ENCODE measurements at regions not wholly inside any gene's neighbourhood (a gene's known extent, or its start where the extent isn't known, plus 50 kb on each side); places are given as distances from the start of the nearest gene placed in this dataset.

DNA sequence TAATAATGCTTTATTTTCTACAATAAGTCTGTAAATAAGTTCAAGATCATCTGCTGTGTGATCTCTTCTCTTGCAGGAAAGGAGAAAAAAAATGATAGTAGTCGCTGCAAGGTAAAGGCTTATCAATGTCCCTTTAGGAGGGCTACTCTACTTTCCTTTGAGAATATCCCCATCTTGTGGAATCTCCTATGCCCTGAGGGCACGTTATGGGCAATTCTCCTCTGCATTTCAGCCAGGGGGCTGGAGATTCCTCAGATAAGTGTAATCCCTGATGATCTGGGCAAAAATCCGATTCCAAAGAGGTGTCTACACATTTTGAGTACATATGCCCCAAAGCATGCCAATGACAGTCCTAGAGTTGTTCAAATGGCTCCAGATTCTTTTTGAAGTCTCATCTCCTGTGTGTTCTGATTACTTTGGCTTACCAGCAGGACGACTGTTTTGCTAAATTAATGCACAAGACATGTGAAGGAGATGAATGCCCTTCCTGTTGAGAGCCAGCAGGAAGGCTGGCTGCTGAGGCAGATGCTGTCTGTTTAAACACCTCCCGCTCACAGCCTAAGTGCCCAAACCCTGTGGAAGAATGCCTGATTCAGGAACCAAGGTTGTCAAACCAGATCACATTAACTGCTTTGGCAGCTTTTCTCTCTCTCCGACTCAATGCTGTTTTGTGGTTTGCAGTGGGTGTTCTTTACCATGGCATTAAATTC lies 171.2 kb upstream of the COL1A2 start:
- TF ChIP-seq, protein P1, sequence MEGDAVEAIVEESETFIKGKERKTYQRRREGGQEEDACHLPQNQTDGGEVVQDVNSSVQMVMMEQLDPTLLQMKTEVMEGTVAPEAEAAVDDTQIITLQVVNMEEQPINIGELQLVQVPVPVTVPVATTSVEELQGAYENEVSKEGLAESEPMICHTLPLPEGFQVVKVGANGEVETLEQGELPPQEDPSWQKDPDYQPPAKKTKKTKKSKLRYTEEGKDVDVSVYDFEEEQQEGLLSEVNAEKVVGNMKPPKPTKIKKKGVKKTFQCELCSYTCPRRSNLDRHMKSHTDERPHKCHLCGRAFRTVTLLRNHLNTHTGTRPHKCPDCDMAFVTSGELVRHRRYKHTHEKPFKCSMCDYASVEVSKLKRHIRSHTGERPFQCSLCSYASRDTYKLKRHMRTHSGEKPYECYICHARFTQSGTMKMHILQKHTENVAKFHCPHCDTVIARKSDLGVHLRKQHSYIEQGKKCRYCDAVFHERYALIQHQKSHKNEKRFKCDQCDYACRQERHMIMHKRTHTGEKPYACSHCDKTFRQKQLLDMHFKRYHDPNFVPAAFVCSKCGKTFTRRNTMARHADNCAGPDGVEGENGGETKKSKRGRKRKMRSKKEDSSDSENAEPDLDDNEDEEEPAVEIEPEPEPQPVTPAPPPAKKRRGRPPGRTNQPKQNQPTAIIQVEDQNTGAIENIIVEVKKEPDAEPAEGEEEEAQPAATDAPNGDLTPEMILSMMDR (conservative IDR thresholded peaks at IDR 0.05; ENCODE audit: low read depth, low read length): peak; percentile 52
- no peak for TF ChIP-seq EZH2 (IDR thresholded peaks at IDR 0.05; ENCODE audit: low read length, unreplicated experiment)
